SK-N-SH (cell line): ENCODE measurements at regions not wholly inside any gene's neighbourhood (a gene's known extent, or its start where the extent isn't known, plus 50 kb on each side); places are given as distances from the start of the nearest gene placed in this dataset.

Experiments
- CTCF ChIA-PET: fragments of 300-600, 350-600 bp; formaldehyde crosslinking; extraction: SDS; loops from one replicate; lab custom pipeline; 2021; lab: Yijun Ruan, JAX
- POLR2A ChIA-PET: fragments of 350-600 bp; sonication (Branson Sonifier 250); formaldehyde crosslinking; extraction: SDS; loops from one replicate; lab custom pipeline; 2020; ENCODE audit warnings: antibody characterized with exemption, inconsistent platforms; lab: Yijun Ruan, JAX
- DNase-seq: peaks from one replicate; pipeline ENCODE4 v3.0.0; 2012
- H2AFZ ChIP-seq: fragments of 200-600 bp; sonication (generic); 2 replicates; pipeline ENCODE4 v1.8.1; 2016; ENCODE audit warnings: antibody characterized with exemption, mild to moderate bottlenecking, low read depth
- H3F3A ChIP-seq: fragments of 200-600 bp; sonication (generic); replicated peaks from 2 replicates; pipeline ENCODE3; 2016; ENCODE audit warnings: antibody characterized with exemption, mild to moderate bottlenecking; ENCODE audit not compliant: insufficient read depth
- H3K27ac ChIP-seq, 2 experiments: fragments of 200-500 bp in 1 of 2; fragments of 200-600 bp in 1 of 2; sonication (Bioruptor generic) in 1 of 2; sonication (generic), shearing (Covaris generic) in 1 of 2; 2 replicates each; pipeline versions ENCODE4 v1.5.1 to v1.6.1; 2014 to 2016; ENCODE audit warnings: low read depth in 2 of 2, inconsistent platforms in 1 of 2, low read length in 1 of 2, mild to moderate bottlenecking in 1 of 2, mixed read lengths in 1 of 2
- H3K27me3 ChIP-seq: fragments of 200-600 bp; sonication (generic), shearing (Covaris generic); 2 replicates; pipeline ENCODE4 v1.6.1; 2016; ENCODE audit warnings: mixed run types; ENCODE audit not compliant: insufficient read depth
- H3K36me3 ChIP-seq, 2 experiments: fragments of 200-500 bp in 1 of 2; fragments of 200-600 bp in 1 of 2; sonication (Bioruptor generic) in 1 of 2; sonication (generic) in 1 of 2; replicated peaks in 1 of 2; 2 replicates each; pipeline versions ENCODE3 to v1.5.1; 2014 to 2016; ENCODE audit warnings: low read length in 1 of 2, mild to moderate bottlenecking in 1 of 2; ENCODE audit not compliant: insufficient read depth in 2 of 2, control insufficient read depth in 1 of 2
- H3K4me1 ChIP-seq, 2 experiments: fragments of 200-500 bp in 1 of 2; fragments of 200-600 bp in 1 of 2; sonication (Bioruptor generic) in 1 of 2; sonication (generic), shearing (Covaris generic) in 1 of 2; 2 replicates each; pipeline versions ENCODE4 v1.5.1 to v1.6.1; 2014 to 2016; ENCODE audit warnings: low read depth in 1 of 2, low read length in 1 of 2, mixed run types in 1 of 2; ENCODE audit not compliant: insufficient read depth in 2 of 2, control insufficient read depth in 1 of 2
- H3K4me2 ChIP-seq: fragments of 200-600 bp; sonication (generic), shearing (Covaris generic); 2 replicates; pipeline ENCODE4 v1.6.1; 2017; ENCODE audit warnings: mixed run types
- H3K4me3 ChIP-seq, 2 experiments: fragments of 200-500 bp in 1 of 2; fragments of 200-600 bp in 1 of 2; sonication (Bioruptor generic) in 1 of 2; sonication (generic), shearing (Covaris generic) in 1 of 2; 2 replicates each; pipeline versions ENCODE4 v1.5.1 to v1.8.1; 2014 to 2016; ENCODE audit warnings: low read depth in 2 of 2, inconsistent platforms in 1 of 2, low read length in 1 of 2, mild to moderate bottlenecking in 1 of 2, mixed read lengths in 1 of 2, moderate library complexity in 1 of 2
- H3K79me2 ChIP-seq: fragments of 200-600 bp; sonication (generic); 2 replicates; pipeline ENCODE4 v1.8.1; 2017; ENCODE audit warnings: mild to moderate bottlenecking; ENCODE audit not compliant: insufficient read depth
- H3K9ac ChIP-seq: fragments of 200-600 bp; sonication (generic); 2 replicates; pipeline ENCODE4 v1.6.1; 2017; ENCODE audit warnings: mixed run types
- H3K9me2 ChIP-seq: fragments of 200-600 bp; sonication (generic); 2 replicates; pipeline ENCODE4 v1.6.1; 2017; ENCODE audit warnings: mixed run types
- H3K9me3 ChIP-seq: fragments of 200-600 bp; sonication (generic); 2 replicates; pipeline ENCODE4 v1.6.1; 2017; ENCODE audit warnings: mixed run types, mild to moderate bottlenecking, moderate library complexity
- H4K20me1 ChIP-seq: fragments of 200-600 bp; sonication (generic); 2 replicates; pipeline ENCODE4 v1.6.1; 2017; ENCODE audit warnings: mild to moderate bottlenecking, mixed run types; ENCODE audit not compliant: insufficient read depth
- CHD2 ChIP-seq: fragments of 150-350 bp; IDR thresholded peaks from 2 replicates; pipeline ENCODE4 v1.6.1; 2018; ENCODE audit warnings: low read length; ENCODE audit not compliant: partially characterized antibody
- ELF1 ChIP-seq: IDR thresholded peaks from 2 replicates; pipeline ENCODE4 v1.4.0; 2012
- EZH2phosphoT487 ChIP-seq: fragments of 200-600 bp; sonication (generic); IDR thresholded peaks from 2 replicates; pipeline ENCODE4 v1.6.1; 2017; ENCODE audit warnings: low read depth, mixed run types, mild to moderate bottlenecking, antibody characterized with exemption, moderate library complexity, borderline replicate concordance
- FOXJ3 ChIP-seq: sonication (generic); formaldehyde crosslinking; IDR thresholded peaks from 2 replicates; pipeline ENCODE4 v1.5.1; 2020; ENCODE audit warnings: mild to moderate bottlenecking, missing genetic modification reagents
- GABPA ChIP-seq: IDR thresholded peaks from 2 replicates; pipeline ENCODE4 v1.4.0; 2012; ENCODE audit warnings: low read depth, mild to moderate bottlenecking
- GATA2 ChIP-seq: sonication (generic); formaldehyde crosslinking; IDR thresholded peaks from 2 replicates; pipeline ENCODE4 v1.5.0; 2020; ENCODE audit warnings: mild to moderate bottlenecking, missing genetic modification reagents
- NFIC ChIP-seq: IDR thresholded peaks from 2 replicates; pipeline ENCODE4 v1.4.0; 2012; ENCODE audit warnings: borderline replicate concordance
- RAD21 ChIP-seq: IDR thresholded peaks from 2 replicates; pipeline ENCODE4 v1.6.1; 2012; ENCODE audit warnings: mild to moderate bottlenecking, low read length
- TAF1 ChIP-seq: IDR thresholded peaks from 2 replicates; pipeline ENCODE4 v1.6.1; 2012; ENCODE audit warnings: low read depth, mild to moderate bottlenecking, low read length, moderate library complexity, borderline replicate concordance
- TCF12 ChIP-seq: IDR thresholded peaks from 2 replicates; pipeline ENCODE4 v1.4.0; 2012
- WGBS: methylation state at CpG from one replicate; pipeline ENCODE4 v1.1.6; 2017; ENCODE audit warnings: low lambda C conversion rate; 5-methylcytosine and 5-hydroxymethylcytosine counted together
- TF ChIP-seq, protein P1 (sequence below): IDR thresholded peaks from 2 replicates; pipeline ENCODE4 v1.4.0; 2012; ENCODE audit warnings: low read depth
- TF ChIP-seq, protein P2 (sequence below): IDR thresholded peaks from 2 replicates; pipeline ENCODE4 v1.6.1; 2012; ENCODE audit warnings: mild to moderate bottlenecking, low read depth, low read length, moderate library complexity
- TF ChIP-seq, protein P3 (sequence below): IDR thresholded peaks from 2 replicates; pipeline ENCODE4 v1.4.0; 2012; ENCODE audit warnings: low read depth, borderline replicate concordance

DNA sequence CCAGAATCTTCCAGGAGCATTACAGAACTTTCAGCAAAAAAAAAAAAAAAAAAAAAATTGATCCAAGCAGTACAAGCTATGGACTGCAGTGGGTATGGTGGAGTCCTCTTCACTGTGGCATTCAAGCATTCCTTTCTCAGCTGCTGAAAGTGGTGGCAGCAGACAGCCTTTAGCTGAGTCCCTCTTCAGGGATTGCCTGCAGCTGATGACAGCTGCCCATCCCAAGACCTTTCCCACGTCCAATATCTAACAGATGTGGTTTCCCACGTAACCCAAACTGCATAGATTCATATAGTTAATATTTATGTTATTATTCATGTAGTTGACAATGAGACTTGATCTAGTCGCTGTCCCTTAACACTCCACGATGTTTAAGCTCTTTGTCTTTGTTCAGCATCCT lies 475.9 kb downstream of the TLE1 start:
- ChIA-PET POLR2A (interaction anchor here (0.6 kb wide), 1 partner anchor 101 kb away, joined by 4 read pairs; no protein-coding TSS in a partner anchor), CTCF (no interaction called here)
- Histone ChIP-seq H3K27me3 (no peaks in the 10 kb centered on the region), H3F3A (no peaks in the 10 kb centered on the region), H3K9me3 (no peaks in the 10 kb centered on the region), H3K9ac (no peak overlapping the region), H3K4me1 (no peaks in the 10 kb centered on the region; a peak in 1 of 4 replicates), H3K9me2 (no peaks in the 10 kb centered on the region), H3K79me2 (no peaks in the 10 kb centered on the region; the same call in 1 of the 2 replicates), H2AFZ (no peak overlapping the region), H3K4me3 (no peak overlapping the region), H3K36me3 (no peaks in the 10 kb centered on the region), H4K20me1 (no peaks in the 10 kb centered on the region), H3K27ac (no peak overlapping the region), H3K4me2 (no peak overlapping the region)
- DNase-seq, result no peak
- 38% methylated on average over 4 of the region's 4 CpGs for WGBS
- TF ChIP-seq NFIC (no peak), TCF12 (no peak), ELF1 (no peak), TAF1 (no peak), GATA2 (CRISPR knock-in tag) (no peak), RAD21 (no peak), FOXJ3 (CRISPR knock-in tag) (no peak), GABPA (no peak), CHD2 (no peak)
- TF ChIP-seq, protein P1, sequence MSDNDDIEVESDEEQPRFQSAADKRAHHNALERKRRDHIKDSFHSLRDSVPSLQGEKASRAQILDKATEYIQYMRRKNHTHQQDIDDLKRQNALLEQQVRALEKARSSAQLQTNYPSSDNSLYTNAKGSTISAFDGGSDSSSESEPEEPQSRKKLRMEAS, result no peak

DNA sequence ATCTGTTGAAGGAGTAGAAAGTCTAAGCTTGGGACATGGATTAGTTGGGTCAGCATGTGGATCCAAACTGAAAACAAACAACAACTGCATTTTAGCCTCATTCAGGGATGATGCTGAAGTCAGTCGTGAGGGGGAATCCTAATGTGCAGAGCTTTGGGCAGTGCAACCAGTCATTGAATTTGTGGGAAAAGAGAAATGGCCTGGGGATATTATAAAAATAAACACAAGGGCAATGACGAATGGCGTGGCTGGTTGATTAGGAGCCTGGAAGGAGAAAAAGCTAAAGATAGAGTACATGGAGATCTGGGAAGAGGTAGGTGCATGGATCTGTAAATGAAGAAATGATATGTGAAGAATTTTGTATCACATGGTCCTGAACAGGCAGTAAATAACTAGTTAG lies 477.6 kb downstream of the TLE1 start:
- CTCF ChIA-PET, result interaction anchor here (1.8 kb wide), 1 partner anchor 9 kb away, joined by 4 read pairs; no protein-coding TSS in a partner anchor
- WGBS, result 34% methylated on average over 3 of the region's 3 CpGs

DNA sequence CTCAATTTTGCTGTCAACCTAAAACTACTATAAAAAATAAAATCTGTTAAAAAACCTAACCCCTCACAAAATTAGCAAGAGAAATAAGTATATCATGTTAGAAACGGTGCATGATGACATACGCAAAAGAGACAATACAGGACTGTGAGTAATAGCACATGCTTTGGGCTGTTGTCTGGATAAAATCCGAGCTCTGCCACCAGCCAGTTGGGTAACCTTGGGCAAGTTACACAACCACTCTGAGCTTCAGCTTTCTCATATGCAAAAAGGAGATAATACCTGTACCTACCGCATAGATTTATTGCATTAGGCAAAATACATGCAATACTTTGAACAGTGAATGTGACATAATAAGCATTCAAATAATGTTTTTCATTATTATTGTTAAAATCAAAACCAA lies 481.7 kb downstream of the TLE1 start:
- Histone ChIP-seq H3K27ac (no peak overlapping the region), H3F3A (no peaks in the 10 kb centered on the region), H3K4me3 (no peak overlapping the region), H3K79me2 (no peaks in the 10 kb centered on the region), H4K20me1 (no peaks in the 10 kb centered on the region), H3K27me3 (no peaks in the 10 kb centered on the region), H2AFZ (no peak overlapping the region), H3K36me3 (no peaks in the 10 kb centered on the region), H3K4me1 (no peaks in the 10 kb centered on the region), H3K9me2 (no peaks in the 10 kb centered on the region), H3K9me3 (no peaks in the 10 kb centered on the region), H3K4me2 (no peak overlapping the region), H3K9ac (no peak overlapping the region)
- ChIA-PET CTCF (no interaction called here), POLR2A (no interaction called here)
- no peak for TF ChIP-seq EZH2phosphoT487
- TF ChIP-seq, protein P2, sequence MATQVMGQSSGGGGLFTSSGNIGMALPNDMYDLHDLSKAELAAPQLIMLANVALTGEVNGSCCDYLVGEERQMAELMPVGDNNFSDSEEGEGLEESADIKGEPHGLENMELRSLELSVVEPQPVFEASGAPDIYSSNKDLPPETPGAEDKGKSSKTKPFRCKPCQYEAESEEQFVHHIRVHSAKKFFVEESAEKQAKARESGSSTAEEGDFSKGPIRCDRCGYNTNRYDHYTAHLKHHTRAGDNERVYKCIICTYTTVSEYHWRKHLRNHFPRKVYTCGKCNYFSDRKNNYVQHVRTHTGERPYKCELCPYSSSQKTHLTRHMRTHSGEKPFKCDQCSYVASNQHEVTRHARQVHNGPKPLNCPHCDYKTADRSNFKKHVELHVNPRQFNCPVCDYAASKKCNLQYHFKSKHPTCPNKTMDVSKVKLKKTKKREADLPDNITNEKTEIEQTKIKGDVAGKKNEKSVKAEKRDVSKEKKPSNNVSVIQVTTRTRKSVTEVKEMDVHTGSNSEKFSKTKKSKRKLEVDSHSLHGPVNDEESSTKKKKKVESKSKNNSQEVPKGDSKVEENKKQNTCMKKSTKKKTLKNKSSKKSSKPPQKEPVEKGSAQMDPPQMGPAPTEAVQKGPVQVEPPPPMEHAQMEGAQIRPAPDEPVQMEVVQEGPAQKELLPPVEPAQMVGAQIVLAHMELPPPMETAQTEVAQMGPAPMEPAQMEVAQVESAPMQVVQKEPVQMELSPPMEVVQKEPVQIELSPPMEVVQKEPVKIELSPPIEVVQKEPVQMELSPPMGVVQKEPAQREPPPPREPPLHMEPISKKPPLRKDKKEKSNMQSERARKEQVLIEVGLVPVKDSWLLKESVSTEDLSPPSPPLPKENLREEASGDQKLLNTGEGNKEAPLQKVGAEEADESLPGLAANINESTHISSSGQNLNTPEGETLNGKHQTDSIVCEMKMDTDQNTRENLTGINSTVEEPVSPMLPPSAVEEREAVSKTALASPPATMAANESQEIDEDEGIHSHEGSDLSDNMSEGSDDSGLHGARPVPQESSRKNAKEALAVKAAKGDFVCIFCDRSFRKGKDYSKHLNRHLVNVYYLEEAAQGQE, result no peak
- WGBS, result 67% methylated on average over 4 of the region's 4 CpGs
- DNase-seq, result no peak

More for the DNA sequence above, 477.6 kb downstream of the TLE1 start:
- H3K9me3 ChIP-seq, result no peaks in the 10 kb centered on the region
- TF ChIP-seq, protein P3, sequence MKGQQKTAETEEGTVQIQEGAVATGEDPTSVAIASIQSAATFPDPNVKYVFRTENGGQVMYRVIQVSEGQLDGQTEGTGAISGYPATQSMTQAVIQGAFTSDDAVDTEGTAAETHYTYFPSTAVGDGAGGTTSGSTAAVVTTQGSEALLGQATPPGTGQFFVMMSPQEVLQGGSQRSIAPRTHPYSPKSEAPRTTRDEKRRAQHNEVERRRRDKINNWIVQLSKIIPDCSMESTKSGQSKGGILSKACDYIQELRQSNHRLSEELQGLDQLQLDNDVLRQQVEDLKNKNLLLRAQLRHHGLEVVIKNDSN, result no peak
- TF ChIP-seq, all 33 proteins: peak for 0
- no peaks in the 10 kb centered on the region; the same call in 1 of the 2 replicates for H3K79me2 ChIP-seq
- H4K20me1 ChIP-seq, result no peaks in the 10 kb centered on the region
- DNase-seq, result no peak
- H3K27me3 ChIP-seq, result no peaks in the 10 kb centered on the region
- H3K27ac ChIP-seq, result no peak overlapping the region
- no peak overlapping the region for H3K4me3 ChIP-seq
- no peaks in the 10 kb centered on the region for H3K9me2 ChIP-seq
- H2AFZ ChIP-seq, result no peak overlapping the region
- no peaks in the 10 kb centered on the region for H3F3A ChIP-seq
- POLR2A ChIA-PET, result no interaction called here
- H3K36me3 ChIP-seq, result no peaks in the 10 kb centered on the region
- no peaks in the 10 kb centered on the region; a peak in 1 of 4 replicates for H3K4me1 ChIP-seq
- no peak overlapping the region for H3K9ac ChIP-seq
- no peak overlapping the region for H3K4me2 ChIP-seq
